ENCODE measurements at regions not wholly inside any gene's neighbourhood (a gene's known extent, or its start where the extent isn't known, plus 50 kb on each side); places are given as distances from the start of the nearest gene placed in this dataset.

DNA sequence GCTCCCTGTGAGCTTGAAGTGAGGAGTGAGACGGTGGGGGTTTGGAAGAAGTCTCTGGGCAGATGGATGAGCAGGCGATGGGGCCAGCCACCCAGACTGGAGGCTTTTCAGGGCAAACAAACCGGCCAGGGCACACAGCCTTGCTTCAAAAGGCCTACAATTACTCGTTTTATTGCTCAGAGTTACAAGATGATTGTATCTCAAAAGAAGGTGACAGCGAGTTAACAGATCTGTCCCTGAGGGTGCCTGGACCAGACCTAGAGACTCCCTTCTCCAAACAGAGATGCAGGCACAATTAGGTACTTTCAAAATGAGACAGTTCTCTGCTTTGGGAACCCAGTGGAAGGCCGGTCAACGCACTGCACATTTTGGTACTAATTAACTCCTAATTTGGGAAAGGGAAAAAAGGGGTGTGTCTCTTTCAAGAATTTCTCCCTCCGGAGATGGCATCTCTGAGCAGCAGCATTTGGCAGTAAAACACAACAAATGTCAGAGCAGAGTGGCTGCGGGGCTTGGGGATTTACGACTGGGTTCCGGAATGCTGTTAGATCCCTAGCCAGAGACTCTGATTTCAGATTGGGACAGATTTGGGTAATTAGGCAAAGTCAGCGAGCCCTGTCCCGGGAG is 226.7 kb downstream of the TTC32 start:
- TF ChIP-seq, protein P1, sequence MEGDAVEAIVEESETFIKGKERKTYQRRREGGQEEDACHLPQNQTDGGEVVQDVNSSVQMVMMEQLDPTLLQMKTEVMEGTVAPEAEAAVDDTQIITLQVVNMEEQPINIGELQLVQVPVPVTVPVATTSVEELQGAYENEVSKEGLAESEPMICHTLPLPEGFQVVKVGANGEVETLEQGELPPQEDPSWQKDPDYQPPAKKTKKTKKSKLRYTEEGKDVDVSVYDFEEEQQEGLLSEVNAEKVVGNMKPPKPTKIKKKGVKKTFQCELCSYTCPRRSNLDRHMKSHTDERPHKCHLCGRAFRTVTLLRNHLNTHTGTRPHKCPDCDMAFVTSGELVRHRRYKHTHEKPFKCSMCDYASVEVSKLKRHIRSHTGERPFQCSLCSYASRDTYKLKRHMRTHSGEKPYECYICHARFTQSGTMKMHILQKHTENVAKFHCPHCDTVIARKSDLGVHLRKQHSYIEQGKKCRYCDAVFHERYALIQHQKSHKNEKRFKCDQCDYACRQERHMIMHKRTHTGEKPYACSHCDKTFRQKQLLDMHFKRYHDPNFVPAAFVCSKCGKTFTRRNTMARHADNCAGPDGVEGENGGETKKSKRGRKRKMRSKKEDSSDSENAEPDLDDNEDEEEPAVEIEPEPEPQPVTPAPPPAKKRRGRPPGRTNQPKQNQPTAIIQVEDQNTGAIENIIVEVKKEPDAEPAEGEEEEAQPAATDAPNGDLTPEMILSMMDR (IDR thresholded peaks at IDR 0.05; ENCODE audit: low read length) = no peak
- TF ChIP-seq EZH2 (optimal IDR thresholded peaks at IDR 0.05; ENCODE audit: low read depth, low read length) (no peak), EZH2phosphoT487 (IDR thresholded peaks at IDR 0.05; ENCODE audit: low read length) (no peak)

Measured in MM.1S (cell line).